AG08395 (cell line): ENCODE measurements at regions not wholly inside any gene's neighbourhood (a gene's known extent, or its start where the extent isn't known, plus 50 kb on each side); places are given as distances from the start of the nearest gene placed in this dataset.
A peak's percentile ranks its signal among the peaks of the same experiment; 100 is the strongest.

Experiments
- DNase-seq: peaks from one replicate; pipeline ENCODE4 v3.0.0; 2012; ENCODE audit warnings: mixed read lengths, low spot score

GRCh38 chr3:139281096-139281495 lies 62.7 kb upstream of the MRPS22 start:
- peak; percentile 79 for DNase-seq

- peak; percentile 69 for DNase-seq
Measured at GRCh38 chr3:139281522-139282196, 62.2 kb upstream of the MRPS22 start.

GRCh38 chr3:139283301-139283700 lies 60.5 kb upstream of the MRPS22 start:
- DNase-seq: no peak

- DNase-seq: peak; percentile 76
Measured at GRCh38 chr3:139284221-139284620, 59.6 kb upstream of the MRPS22 start.

- no peak for DNase-seq
Measured at GRCh38 chr3:139285691-139286090, 58.1 kb upstream of the MRPS22 start.

GRCh38 chr3:139286241-139286640 lies 57.6 kb upstream of the MRPS22 start:
- DNase-seq: no peak

- no peak for DNase-seq
Measured at GRCh38 chr3:139286825-139287224, 57.0 kb upstream of the MRPS22 start.

- no peak for DNase-seq
Measured at GRCh38 chr3:139287557-139287956, 56.3 kb upstream of the MRPS22 start.

- DNase-seq: no peak
Measured at GRCh38 chr3:139288266-139288821, 55.5 kb upstream of the MRPS22 start.

- no peak for DNase-seq
Measured at GRCh38 chr3:139289860-139290524, 53.8 kb upstream of the MRPS22 start.

- DNase-seq: no peak
Measured at GRCh38 chr3:139291276-139292051, 52.4 kb upstream of the MRPS22 start.

GRCh38 chr3:139292192-139292591 lies 51.6 kb upstream of the MRPS22 start:
- no peak for DNase-seq

- DNase-seq: no peak
Measured at GRCh38 chr3:139292711-139293664, 50.8 kb upstream of the MRPS22 start.

- DNase-seq: no peak
Measured at GRCh38 chr3:139293665-139294023, 50.2 kb upstream of the MRPS22 start.
